HCT116 (cell line): ENCODE measurements at regions not wholly inside any gene's neighbourhood (a gene's known extent, or its start where the extent isn't known, plus 50 kb on each side); places are given as distances from the start of the nearest gene placed in this dataset.

Source experiments
- ATAC-seq: fragments of 200-7000 bp; cut with Tn5 transposase; 2 replicates; pipeline ENCODE4 v1.9.1; 2020; ENCODE audit warnings: mild to moderate bottlenecking, moderate library complexity
- BruUV-seq: library from RNA; stranded (reverse); fragments of 400-500 nt; replicated peaks from 2 replicates; lab custom pipeline; 2021; lab: Mats Ljungman, UMichigan
- CTCF ChIA-PET: fragments of 300-600 bp; sonication (Branson Sonifier 250); formaldehyde crosslinking; loops from one replicate; lab custom pipeline; 2021; ENCODE audit warnings: antibody characterized with exemption; lab: Charles Lee
- POLR2A ChIA-PET: fragments of 300-600, 350-600 bp; sonication (Branson Sonifier 250); formaldehyde crosslinking; loops from one replicate; lab custom pipeline; 2021; ENCODE audit warnings: antibody characterized with exemption; lab: Charles Lee
- RAD21 ChIA-PET, 2 experiments: fragments of 300-600 bp; sonication (Branson Sonifier 250); formaldehyde crosslinking; loops; one replicate each; lab custom pipeline; 2023; ENCODE audit warnings: low total read pairs in 2 of 2; ENCODE audit not compliant: uncharacterized antibody in 2 of 2, unreplicated experiment in 2 of 2, low non-redundant PET in 1 of 2; lab: Charles Lee
- DNase-seq: peaks from one replicate; pipeline ENCODE4 v3.0.0-alpha.2; 2010; ENCODE audit warnings: low read depth, low spot score
- H2AFZ ChIP-seq: fragments of 200-600 bp; shearing (Covaris generic), sonication (generic); 2 replicates; pipeline ENCODE4 v1.6.1; 2017; ENCODE audit warnings: low read depth, mixed run types, mixed read lengths, antibody characterized with exemption, low read length; ENCODE audit not compliant: poor library complexity, severe bottlenecking
- H3K27ac ChIP-seq: 2 replicates; pipeline ENCODE4 v1.5.1; 2012; ENCODE audit warnings: low read depth, low read length
- H3K27me3 ChIP-seq: fragments of 200-600 bp; sonication (generic); 2 replicates; pipeline ENCODE4 v1.6.1; 2016; ENCODE audit warnings: mixed run types, low read length, mixed read lengths; ENCODE audit not compliant: insufficient read depth
- H3K36me3 ChIP-seq, 2 experiments: fragments of 200-500 bp in 1 of 2; fragments of 200-600 bp in 1 of 2; sonication (Bioruptor generic) in 1 of 2; sonication (generic) in 1 of 2; 2 replicates each; pipeline versions ENCODE4 v1.5.1 to v1.6.1; 2014 to 2016; ENCODE audit warnings: low read length in 2 of 2, inconsistent platforms in 1 of 2, mixed read lengths in 1 of 2, mixed run types in 1 of 2; ENCODE audit not compliant: insufficient read depth in 2 of 2, control insufficient read depth in 1 of 2
- H3K4me1 ChIP-seq, 2 experiments: fragments of 200-600 bp in 1 of 2; sonication (generic) in 1 of 2; 2 replicates each; pipeline versions ENCODE4 v1.5.1 to v1.6.1; 2012 to 2017; ENCODE audit warnings: low read length in 2 of 2, inconsistent platforms in 1 of 2, mild to moderate bottlenecking in 1 of 2, mixed read lengths in 1 of 2, mixed run types in 1 of 2, moderate library complexity in 1 of 2; ENCODE audit not compliant: insufficient read depth in 2 of 2, control insufficient read depth in 1 of 2
- H3K4me2 ChIP-seq: fragments of 200-600 bp; sonication (generic); 2 replicates; pipeline ENCODE4 v1.6.1; 2017; ENCODE audit warnings: mixed run types, low read length, mixed read lengths
- H3K4me3 ChIP-seq, 2 experiments: fragments of 200-600 bp in 1 of 2; sonication (generic) in 1 of 2; replicated peaks in 1 of 2; 2 replicates each; pipeline ENCODE4 v1.5.1; 2011 to 2016; ENCODE audit warnings: low read length in 2 of 2, control low read depth in 1 of 2, low read depth in 1 of 2, mild to moderate bottlenecking in 1 of 2, mixed read lengths in 1 of 2, mixed run types in 1 of 2
- H3K79me2 ChIP-seq: fragments of 200-600 bp; sonication (generic); 2 replicates; pipeline ENCODE4 v1.6.1; 2017; ENCODE audit warnings: mild to moderate bottlenecking, mixed run types, low read length, moderate library complexity, mixed read lengths; ENCODE audit not compliant: insufficient read depth
- H3K9ac ChIP-seq: fragments of 200-600 bp; sonication (generic); 2 replicates; pipeline ENCODE4 v1.6.1; 2016; ENCODE audit warnings: low read length, mixed read lengths
- H3K9me2 ChIP-seq: fragments of 200-600 bp; sonication (generic), shearing (Covaris generic); 2 replicates; pipeline ENCODE4 v1.6.1; 2017; ENCODE audit warnings: mixed run types, mild to moderate bottlenecking, moderate library complexity; ENCODE audit not compliant: insufficient read depth
- H3K9me3 ChIP-seq, 2 experiments: fragments of 200-500 bp in 1 of 2; fragments of 200-600 bp in 1 of 2; sonication (Bioruptor generic) in 1 of 2; sonication (generic) in 1 of 2; 2 replicates each; pipeline ENCODE4 v1.6.1; 2014 to 2017; ENCODE audit warnings: low read length in 2 of 2, mixed read lengths in 2 of 2, inconsistent platforms in 1 of 2, low read depth in 1 of 2, mild to moderate bottlenecking in 1 of 2, mixed run types in 1 of 2, moderate library complexity in 1 of 2; ENCODE audit not compliant: control insufficient read depth in 1 of 2, insufficient read depth in 1 of 2
- H4K20me1 ChIP-seq: fragments of 200-600 bp; sonication (generic), shearing (Covaris generic); 2 replicates; pipeline ENCODE4 v1.6.1; 2017; ENCODE audit warnings: mixed run types, mild to moderate bottlenecking, moderate library complexity; ENCODE audit not compliant: insufficient read depth
- ATF3 ChIP-seq: IDR thresholded peaks from 2 replicates; pipeline ENCODE4 v1.6.1; 2012
- CEBPB ChIP-seq: IDR thresholded peaks from 2 replicates; pipeline ENCODE4 v1.6.1; 2012; ENCODE audit warnings: low read depth
- EGR1 ChIP-seq: IDR thresholded peaks from 2 replicates; pipeline ENCODE4 v1.6.1; 2012; ENCODE audit warnings: low read depth
- ELF1 ChIP-seq: IDR thresholded peaks from 2 replicates; pipeline ENCODE4 v1.6.1; 2012; ENCODE audit warnings: low read depth, borderline replicate concordance
- EZH2 ChIP-seq: fragments of 200-600 bp; sonication (generic); IDR thresholded peaks from 2 replicates; pipeline ENCODE4 v1.6.1; 2017; ENCODE audit warnings: antibody characterized with exemption, mixed run types
- FOSL1 ChIP-seq: IDR thresholded peaks from 2 replicates; pipeline ENCODE4 v1.6.1; 2012; ENCODE audit warnings: low read depth
- JUND ChIP-seq: IDR thresholded peaks from 2 replicates; pipeline ENCODE4 v1.6.1; 2012
- MAX ChIP-seq: IDR thresholded peaks from 2 replicates; pipeline ENCODE4 v1.6.1; 2012
- POLR2A ChIP-seq: IDR thresholded peaks from 2 replicates; pipeline ENCODE4 v1.7.0; 2011; ENCODE audit warnings: borderline replicate concordance; ENCODE audit not compliant: insufficient read depth, insufficient read length; ENCODE audit errors: extremely low read depth
- POLR2AphosphoS5 ChIP-seq: IDR thresholded peaks from 2 replicates; pipeline ENCODE4 v1.6.1; 2011; ENCODE audit warnings: mild to moderate bottlenecking, low read depth, low read length, moderate library complexity
- REST ChIP-seq: IDR thresholded peaks from 2 replicates; pipeline ENCODE4 v1.6.1; 2012; ENCODE audit warnings: low read depth
- SP1 ChIP-seq: IDR thresholded peaks from 2 replicates; pipeline ENCODE4 v1.6.1; 2012; ENCODE audit warnings: low read depth
- SRF ChIP-seq: IDR thresholded peaks from 2 replicates; pipeline ENCODE4 v1.6.1; 2012; ENCODE audit warnings: low read depth
- TCF7L2 ChIP-seq: IDR thresholded peaks from 2 replicates; pipeline ENCODE4 v1.7.0; 2011; ENCODE audit warnings: borderline replicate concordance, inconsistent platforms; ENCODE audit not compliant: insufficient read depth, insufficient read length; ENCODE audit errors: extremely low read depth
- YY1 ChIP-seq: IDR thresholded peaks from 2 replicates; pipeline ENCODE4 v1.6.1; 2011; ENCODE audit warnings: low read length, low read depth, moderate library complexity, mild to moderate bottlenecking; ENCODE audit not compliant: insufficient replicate concordance; ENCODE audit errors: extremely low read depth
- ZNF274 ChIP-seq: fragments of 200-500 bp; sonication (Bioruptor generic); IDR thresholded peaks from 2 replicates; pipeline ENCODE4 v1.6.1; 2014; ENCODE audit warnings: mild to moderate bottlenecking, low read depth, low read length, inconsistent platforms
- intact Hi-C: fragments of 100-400 bp; cut with micrococcal nuclease; formaldehyde crosslinking; loops from 2 replicates; pipeline ENCODE4 v1.10.0; 2022
- TF ChIP-seq, protein P1 (sequence below), 3 experiments: fragments of 200-600 bp in 1 of 3; sonication (generic) in 1 of 3; IDR thresholded peaks in 2 of 3; conservative IDR thresholded peaks in 1 of 3; 2 replicates each; pipeline ENCODE4 v1.5.1; 2012 to 2017; ENCODE audit warnings: low read depth in 2 of 3, low read length in 2 of 3, antibody characterized with exemption in 1 of 3, borderline replicate concordance in 1 of 3, control low read depth in 1 of 3, mild to moderate bottlenecking in 1 of 3, mixed read lengths in 1 of 3, mixed run types in 1 of 3, moderate library complexity in 1 of 3; ENCODE audit not compliant: insufficient read depth in 1 of 3

- Histone ChIP-seq H3K27me3 (0 out of 2 replicates have a peak, but pooled peaks cover 12% of the 10 kb centered on the region), H4K20me1 (no peaks in the 10 kb centered on the region), H3K4me3 (no peak overlapping the region), H3K36me3 (no peaks in the 10 kb centered on the region), H3K79me2 (no peaks in the 10 kb centered on the region), H3K27ac (no peak overlapping the region), H3K9me2 (no peaks in the 10 kb centered on the region), H3K4me2 (no peak overlapping the region), H3K9ac (no peak overlapping the region), H3K9me3 (no peaks in the 10 kb centered on the region), H2AFZ (no peak overlapping the region), H3K4me1 (no peaks in the 10 kb centered on the region)
- intact Hi-C loops: no loop called here
- ChIA-PET CTCF (no interaction called here), RAD21 (no interaction called here), POLR2A (no interaction called here)
- TF ChIP-seq EGR1 (no peak), SRF (no peak)
- ATAC-seq (no peak), DNase-seq (no peak)
- no TSS peak for BruUV-seq
Measured at GRCh38 chr5:167877924-167878323, 413.5 kb upstream of the WWC1 start.

DNA sequence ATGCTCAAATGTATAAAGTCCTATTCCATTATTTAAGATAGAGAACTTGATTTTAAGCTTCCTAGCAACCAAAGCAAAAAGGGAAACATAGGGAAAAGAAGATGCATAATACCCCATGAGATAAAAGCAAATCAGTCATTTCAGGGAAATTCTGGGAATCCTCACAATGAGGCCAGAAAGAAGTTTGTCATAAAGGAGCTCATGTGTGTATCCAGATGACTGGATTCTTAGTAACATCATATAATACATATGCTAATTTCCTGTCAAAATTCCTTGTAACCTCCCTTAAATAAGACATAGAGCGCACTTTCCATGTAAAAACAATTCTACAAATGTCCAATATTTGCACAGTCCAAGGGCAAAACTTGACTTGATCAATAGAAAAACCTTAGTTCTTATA lies 411.0 kb upstream of the WWC1 start:
- intact Hi-C loops: no loop called here
- no peaks in the 10 kb centered on the region for H3K36me3 ChIP-seq
- ChIA-PET CTCF (no interaction called here), POLR2A (no interaction called here), RAD21 (no interaction called here)
- no peak overlapping the region for H2AFZ ChIP-seq
- H3K9me3 ChIP-seq: no peaks in the 10 kb centered on the region
- no peaks in the 10 kb centered on the region for H4K20me1 ChIP-seq
- BruUV-seq: no TSS peak
- H3K4me3 ChIP-seq: no peak overlapping the region
- no peaks in the 10 kb centered on the region for H3K79me2 ChIP-seq
- 0 out of 2 replicates have a peak, but pooled peaks cover 12% of the 10 kb centered on the region for H3K27me3 ChIP-seq
- no peak overlapping the region for H3K9ac ChIP-seq
- no peaks in the 10 kb centered on the region for H3K4me1 ChIP-seq
- ATAC-seq: no peak
- DNase-seq: no peak
- no peak overlapping the region for H3K27ac ChIP-seq
- no peaks in the 10 kb centered on the region for H3K9me2 ChIP-seq
- H3K4me2 ChIP-seq: no peak overlapping the region
- no peak for TF ChIP-seq SRF
- TF ChIP-seq, protein P1, sequence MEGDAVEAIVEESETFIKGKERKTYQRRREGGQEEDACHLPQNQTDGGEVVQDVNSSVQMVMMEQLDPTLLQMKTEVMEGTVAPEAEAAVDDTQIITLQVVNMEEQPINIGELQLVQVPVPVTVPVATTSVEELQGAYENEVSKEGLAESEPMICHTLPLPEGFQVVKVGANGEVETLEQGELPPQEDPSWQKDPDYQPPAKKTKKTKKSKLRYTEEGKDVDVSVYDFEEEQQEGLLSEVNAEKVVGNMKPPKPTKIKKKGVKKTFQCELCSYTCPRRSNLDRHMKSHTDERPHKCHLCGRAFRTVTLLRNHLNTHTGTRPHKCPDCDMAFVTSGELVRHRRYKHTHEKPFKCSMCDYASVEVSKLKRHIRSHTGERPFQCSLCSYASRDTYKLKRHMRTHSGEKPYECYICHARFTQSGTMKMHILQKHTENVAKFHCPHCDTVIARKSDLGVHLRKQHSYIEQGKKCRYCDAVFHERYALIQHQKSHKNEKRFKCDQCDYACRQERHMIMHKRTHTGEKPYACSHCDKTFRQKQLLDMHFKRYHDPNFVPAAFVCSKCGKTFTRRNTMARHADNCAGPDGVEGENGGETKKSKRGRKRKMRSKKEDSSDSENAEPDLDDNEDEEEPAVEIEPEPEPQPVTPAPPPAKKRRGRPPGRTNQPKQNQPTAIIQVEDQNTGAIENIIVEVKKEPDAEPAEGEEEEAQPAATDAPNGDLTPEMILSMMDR (IDR thresholded peaks at IDR 0.05 in 2 of 3, conservative IDR thresholded peaks at IDR 0.05 in 1 of 3; ENCODE audit: borderline replicate concordance in 1 of 3, insufficient read depth in 1 of 3, low read depth in 2 of 3, low read length in 2 of 3): no peak
- TF ChIP-seq ATF3: no peak
- TF ChIP-seq REST: no peak
- TF ChIP-seq YY1: no peak
- TF ChIP-seq POLR2AphosphoS5: no peak
- TF ChIP-seq CEBPB: no peak
- TF ChIP-seq FOSL1: no peak
- TF ChIP-seq ZNF274: no peak
- TF ChIP-seq JUND: no peak
- TF ChIP-seq POLR2A: no peak
- TF ChIP-seq SP1: no peak
- TF ChIP-seq ELF1: no peak
- TF ChIP-seq TCF7L2: no peak
- no peak for TF ChIP-seq MAX
- TF ChIP-seq EZH2: no peak
